ENCODE measurements at regions not wholly inside any gene's neighbourhood (a gene's known extent, or its start where the extent isn't known, plus 50 kb on each side); places are given as distances from the start of the nearest gene placed in this dataset.

DNA sequence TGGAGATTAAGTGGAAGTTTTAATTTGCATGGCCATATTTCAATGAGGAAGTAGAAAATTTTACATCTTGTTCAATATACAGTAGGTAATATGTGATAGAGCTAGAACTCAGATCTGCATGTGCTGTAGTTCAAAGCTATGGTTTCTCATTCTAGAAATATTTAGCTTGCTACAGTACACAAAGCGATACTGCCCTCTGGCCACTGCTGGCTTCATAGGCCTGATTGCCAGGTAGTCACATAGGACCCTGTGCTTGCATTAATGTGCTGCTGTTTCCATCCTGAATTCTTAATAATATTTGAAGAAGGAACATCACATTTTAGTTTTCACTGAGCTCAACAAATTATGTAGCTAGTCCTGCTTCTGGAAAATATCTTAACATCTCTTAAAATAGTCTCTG is 87.0 kb downstream of the PLSCR2 start:
- Mint-ChIP-seq H3K9me3 (no peaks in the 10 kb centered on the region), H3K27ac (no peak overlapping the region), H3K4me3 (no peak overlapping the region), H3K4me1 (no peaks in the 10 kb centered on the region), H3K27me3 (ENCODE audit: low read depth) (no peaks in the 10 kb centered on the region), H3K36me3 (ENCODE audit: low read depth) (no peaks in the 10 kb centered on the region)
- TF ChIP-seq, protein P1, sequence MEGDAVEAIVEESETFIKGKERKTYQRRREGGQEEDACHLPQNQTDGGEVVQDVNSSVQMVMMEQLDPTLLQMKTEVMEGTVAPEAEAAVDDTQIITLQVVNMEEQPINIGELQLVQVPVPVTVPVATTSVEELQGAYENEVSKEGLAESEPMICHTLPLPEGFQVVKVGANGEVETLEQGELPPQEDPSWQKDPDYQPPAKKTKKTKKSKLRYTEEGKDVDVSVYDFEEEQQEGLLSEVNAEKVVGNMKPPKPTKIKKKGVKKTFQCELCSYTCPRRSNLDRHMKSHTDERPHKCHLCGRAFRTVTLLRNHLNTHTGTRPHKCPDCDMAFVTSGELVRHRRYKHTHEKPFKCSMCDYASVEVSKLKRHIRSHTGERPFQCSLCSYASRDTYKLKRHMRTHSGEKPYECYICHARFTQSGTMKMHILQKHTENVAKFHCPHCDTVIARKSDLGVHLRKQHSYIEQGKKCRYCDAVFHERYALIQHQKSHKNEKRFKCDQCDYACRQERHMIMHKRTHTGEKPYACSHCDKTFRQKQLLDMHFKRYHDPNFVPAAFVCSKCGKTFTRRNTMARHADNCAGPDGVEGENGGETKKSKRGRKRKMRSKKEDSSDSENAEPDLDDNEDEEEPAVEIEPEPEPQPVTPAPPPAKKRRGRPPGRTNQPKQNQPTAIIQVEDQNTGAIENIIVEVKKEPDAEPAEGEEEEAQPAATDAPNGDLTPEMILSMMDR (IDR thresholded peaks at IDR 0.05; ENCODE audit: unreplicated experiment in 3 of 3) = no peak

DNA sequence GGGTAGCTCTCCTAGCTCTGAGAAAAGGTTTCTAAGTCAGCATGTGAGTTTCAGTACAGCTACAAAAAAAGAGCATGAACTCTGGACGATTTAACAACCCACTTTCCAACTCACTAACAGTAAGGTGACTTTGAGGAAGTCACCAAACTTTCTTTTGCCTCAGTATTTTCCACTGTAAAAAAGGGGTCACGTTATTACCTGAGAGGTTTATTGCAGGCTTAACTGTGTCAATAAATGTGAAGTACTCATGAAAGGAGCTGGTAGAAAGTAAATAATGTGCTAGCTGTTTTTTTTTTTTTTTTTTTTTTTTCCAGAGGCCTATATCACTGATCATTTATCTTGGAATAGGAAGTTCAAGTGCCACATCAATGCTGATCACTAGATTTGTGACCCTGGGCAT is 89.3 kb downstream of the PLSCR2 start:
- no peaks in the 10 kb centered on the region for H3K9me3 Mint-ChIP-seq
- H3K4me1 Mint-ChIP-seq = peaks cover 4% of the 10 kb centered on the region
- H3K27ac Mint-ChIP-seq = no peak overlapping the region
- no peaks in the 10 kb centered on the region for H3K27me3 Mint-ChIP-seq (ENCODE audit: low read depth)
- H3K36me3 Mint-ChIP-seq (ENCODE audit: low read depth) = no peaks in the 10 kb centered on the region
- TF ChIP-seq, protein P1 (IDR thresholded peaks at IDR 0.05; ENCODE audit: unreplicated experiment in 3 of 3) = no peak
- H3K4me3 Mint-ChIP-seq = no peak overlapping the region

DNA sequence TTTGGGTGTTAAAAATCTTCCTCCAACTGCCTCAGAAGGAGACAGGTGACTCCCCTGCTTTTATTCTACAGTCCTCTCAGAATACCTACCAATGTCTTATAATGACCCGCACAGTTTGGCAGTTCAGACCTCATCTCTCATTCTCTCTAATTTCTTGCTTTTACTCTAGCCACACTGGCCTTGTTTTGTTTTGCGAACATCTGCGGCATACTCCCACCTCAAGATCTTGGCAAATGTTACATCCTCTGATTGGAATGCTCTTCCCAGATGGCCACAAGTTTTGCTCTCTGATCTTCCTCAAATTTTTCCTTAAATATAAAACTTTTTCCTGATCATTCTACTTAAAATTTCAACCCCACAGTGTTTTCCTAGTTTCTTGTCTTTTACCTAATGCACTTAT is 94.1 kb downstream of the PLSCR2 start:
- Mint-ChIP-seq H3K27me3 (ENCODE audit: low read depth) (no peaks in the 10 kb centered on the region), H3K36me3 (ENCODE audit: low read depth) (no peaks in the 10 kb centered on the region), H3K27ac (peak overlapping the region in 2 of 3 experiments; percentile 13 to 54), H3K4me3 (no peak overlapping the region), H3K4me1 (peaks cover 13% of the 10 kb centered on the region), H3K9me3 (peaks cover 13% of the 10 kb centered on the region)
- TF ChIP-seq, protein P1 (IDR thresholded peaks at IDR 0.05; ENCODE audit: unreplicated experiment in 3 of 3) = no peak

DNA sequence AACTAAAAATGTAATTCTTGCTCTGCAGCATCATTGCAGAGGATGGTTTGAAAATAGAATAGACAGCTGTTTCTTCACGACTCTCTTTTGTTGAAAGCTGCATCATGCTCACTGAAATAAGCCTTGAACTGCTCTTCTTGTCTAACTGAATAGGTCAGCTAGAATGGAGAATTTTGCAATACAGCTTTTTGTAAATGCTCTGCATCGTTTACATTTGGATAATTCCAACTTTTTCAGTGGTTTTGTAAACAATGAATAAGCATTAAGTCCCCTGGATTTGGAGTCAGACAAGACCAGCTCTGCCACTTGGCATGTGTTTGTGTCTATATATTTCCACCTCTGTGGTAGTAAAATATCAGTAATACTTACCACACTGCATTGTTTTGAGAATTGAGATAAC is 95.2 kb downstream of the PLSCR2 start:
- no peaks in the 10 kb centered on the region for H3K36me3 Mint-ChIP-seq (ENCODE audit: low read depth)
- H3K4me1 Mint-ChIP-seq = peaks cover 16% of the 10 kb centered on the region

DNA sequence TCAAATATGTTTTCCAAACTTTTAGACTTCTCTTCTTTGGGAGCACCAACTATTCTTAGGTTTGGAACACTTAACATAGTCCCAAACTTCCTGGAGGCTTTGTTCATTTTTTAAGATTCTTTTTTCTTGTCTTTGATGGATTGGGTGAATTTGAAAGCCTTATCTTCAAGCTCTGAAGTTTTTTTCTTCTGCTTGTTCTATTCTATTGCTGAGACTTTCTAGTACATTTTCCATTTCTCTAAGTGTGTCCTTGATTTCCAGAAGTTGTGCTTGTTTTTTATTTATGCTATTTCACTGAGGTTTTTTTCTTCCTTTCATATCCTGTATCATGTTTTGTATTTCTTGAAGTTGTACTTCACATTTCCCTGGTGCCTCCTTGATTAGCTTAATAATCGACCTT is 97.5 kb downstream of the PLSCR2 start:
- Mint-ChIP-seq H3K4me1 (peaks cover 19% of the 10 kb centered on the region), H3K4me3 (no peak overlapping the region), H3K27me3 (ENCODE audit: low read depth) (no peaks in the 10 kb centered on the region), H3K27ac (no peak overlapping the region), H3K9me3 (peaks cover 17% of the 10 kb centered on the region), H3K36me3 (ENCODE audit: low read depth) (no peaks in the 10 kb centered on the region)
- TF ChIP-seq, protein P1 (IDR thresholded peaks at IDR 0.05; ENCODE audit: unreplicated experiment in 3 of 3) = no peak

More for the DNA sequence above, 95.2 kb downstream of the PLSCR2 start:
- Mint-ChIP-seq H3K27me3 (ENCODE audit: low read depth) (no peaks in the 10 kb centered on the region), H3K27ac (peak overlapping the region in 2 of 3 experiments; percentile 54 to 64), H3K9me3 (peaks cover 15% of the 10 kb centered on the region), H3K4me3 (no peak overlapping the region)
- TF ChIP-seq, protein P1 (IDR thresholded peaks at IDR 0.05; ENCODE audit: unreplicated experiment in 3 of 3) = no peak

DNA sequence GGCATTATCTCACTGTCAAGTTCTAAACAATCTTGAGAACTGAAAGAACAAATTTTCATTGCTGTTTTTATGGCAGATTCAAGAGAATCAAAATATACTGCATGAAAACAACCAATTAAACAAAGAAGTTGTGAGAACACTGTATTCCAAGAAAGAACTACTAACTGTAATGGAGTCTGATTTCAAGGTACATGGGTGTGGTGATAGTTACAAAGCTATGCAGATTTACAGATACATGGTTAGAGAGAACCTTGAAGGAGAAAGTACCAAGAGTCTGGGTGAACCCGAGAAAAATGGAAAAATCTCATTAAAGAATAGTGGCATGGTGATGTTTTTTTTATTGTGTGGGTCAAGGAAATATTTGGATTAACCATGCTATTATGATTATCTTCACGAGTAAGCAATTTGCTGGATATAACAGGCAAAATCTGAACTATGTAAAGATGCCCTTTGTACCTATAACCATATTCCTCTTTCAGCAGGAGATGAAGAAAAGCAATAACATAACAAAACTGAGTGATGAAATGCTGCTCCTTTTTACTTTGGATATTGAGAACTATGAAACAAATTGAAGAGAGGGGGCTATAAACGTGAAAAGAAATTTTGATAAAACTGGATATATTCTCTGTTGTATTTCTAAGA is 100.4 kb downstream of the PLSCR2 start:
- TF ChIP-seq, protein P1 (IDR thresholded peaks at IDR 0.05; ENCODE audit: unreplicated experiment in 3 of 3) = no peak
- peaks cover 17% of the 10 kb centered on the region for H3K9me3 Mint-ChIP-seq
- H3K36me3 Mint-ChIP-seq (ENCODE audit: low read depth) = no peaks in the 10 kb centered on the region
- H3K27me3 Mint-ChIP-seq (ENCODE audit: low read depth) = no peaks in the 10 kb centered on the region
- H3K4me3 Mint-ChIP-seq = no peak overlapping the region
- H3K4me1 Mint-ChIP-seq = peaks cover 6% of the 10 kb centered on the region
- peak overlapping the region in 1 of 3 experiments; percentile 33 for H3K27ac Mint-ChIP-seq
